Neuron (in vitro differentiated cells): ENCODE measurements at regions not wholly inside any gene's neighbourhood (a gene's known extent, or its start where the extent isn't known, plus 50 kb on each side); places are given as distances from the start of the nearest gene placed in this dataset.
"Not testable (repeated sequence)": the region's sequence is repeated elsewhere in the genome, so short reads cannot be mapped to it uniquely, and the experiment has no call there.

Experiments used
- H2AFZ ChIP-seq: one replicate; pipeline ENCODE4 v1.6.1; 2013; ENCODE audit warnings: low read depth, mild to moderate bottlenecking, inconsistent platforms, low read length, moderate library complexity
- H3K27me3 ChIP-seq: one replicate; pipeline ENCODE4 v1.6.1; 2013; ENCODE audit warnings: low read length; ENCODE audit not compliant: insufficient read depth
- H3K36me3 ChIP-seq: one replicate; pipeline ENCODE4 v1.6.1; 2013; ENCODE audit warnings: low read length; ENCODE audit not compliant: insufficient read depth
- H3K4me1 ChIP-seq: one replicate; pipeline ENCODE4 v1.6.1; 2013; ENCODE audit warnings: low read length; ENCODE audit not compliant: insufficient read depth
- H3K4me3 ChIP-seq: 2 replicates; pipeline ENCODE4 v1.5.1; 2013; ENCODE audit warnings: mild to moderate bottlenecking, low read length, moderate library complexity
- H3K9me3 ChIP-seq: one replicate; pipeline ENCODE4 v1.6.1; 2013; ENCODE audit warnings: low read length

DNA sequence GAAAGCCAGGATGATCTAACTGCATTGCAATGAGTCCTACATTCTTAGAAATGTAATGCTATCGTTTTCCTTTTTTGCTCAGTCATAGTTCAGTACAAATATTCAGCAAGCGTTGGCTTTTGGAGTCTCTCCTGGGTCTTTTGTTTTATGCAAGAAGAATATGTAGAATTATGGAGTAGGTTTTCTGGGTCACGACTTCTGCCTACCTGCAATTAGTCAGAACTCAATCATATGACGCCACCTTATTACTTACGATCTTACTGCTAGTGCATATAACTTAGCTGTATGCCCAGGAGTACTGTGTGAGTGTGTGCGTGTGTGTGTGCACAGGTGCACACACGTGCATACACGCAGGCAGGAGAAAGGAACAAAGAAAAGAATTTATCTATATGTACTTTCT lies 640.2 kb downstream of the STK39 start:
- Histone ChIP-seq H2AFZ (no peak overlapping the region), H3K4me1 (peaks cover 8% of the 10 kb centered on the region), H3K27me3 (no peaks in the 10 kb centered on the region), H3K4me3 (no peak overlapping the region), H3K9me3 (no peaks in the 10 kb centered on the region), H3K36me3 (no peaks in the 10 kb centered on the region)

DNA sequence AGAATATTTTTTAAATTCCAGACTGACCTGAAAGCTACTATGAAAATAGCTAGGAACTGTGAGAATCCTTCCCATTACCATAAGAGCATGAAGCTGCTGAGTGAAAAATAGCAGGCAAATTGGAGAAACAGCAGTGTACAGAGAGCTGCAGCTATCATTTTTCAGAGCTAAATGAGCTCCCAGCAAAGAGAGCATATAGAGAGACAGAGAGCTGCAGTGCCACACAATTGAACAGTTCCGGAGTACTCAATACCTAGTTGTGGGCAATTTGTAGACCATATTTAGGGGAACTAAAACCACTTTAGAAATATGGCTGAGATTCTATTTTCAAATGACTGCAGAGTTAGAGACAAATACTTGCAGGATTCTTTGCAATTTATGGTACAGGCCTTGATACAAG lies 645.3 kb downstream of the STK39 start:
- Histone ChIP-seq H3K27me3 (no peaks in the 10 kb centered on the region), H2AFZ (no peak overlapping the region)

DNA sequence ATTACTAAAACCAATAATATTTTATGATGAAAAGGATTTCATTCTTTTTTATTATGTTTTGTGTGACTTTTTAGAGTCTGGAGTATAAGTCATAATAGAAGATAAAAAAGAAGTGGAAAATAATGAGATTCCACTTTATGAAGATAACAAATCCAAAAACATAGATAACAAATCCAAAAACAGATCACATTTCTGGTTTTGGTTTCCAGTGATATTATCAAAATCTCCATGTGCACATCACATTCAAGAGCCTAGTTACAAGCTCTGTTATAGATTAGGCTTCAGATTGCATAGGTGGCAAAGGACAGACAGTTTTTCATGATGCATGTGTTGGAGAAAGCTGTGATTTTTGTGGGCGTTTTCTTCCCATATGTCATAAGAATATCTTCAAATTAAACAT lies 648.2 kb downstream of the STK39 start:
- H3K9me3 ChIP-seq, result no peaks in the 10 kb centered on the region
- H3K4me3 ChIP-seq, result no peak overlapping the region

More for the DNA sequence above, 645.3 kb downstream of the STK39 start:
- no peaks in the 10 kb centered on the region for H3K4me1 ChIP-seq
- no peaks in the 10 kb centered on the region for H3K9me3 ChIP-seq
- no peak overlapping the region for H3K4me3 ChIP-seq
- no peaks in the 10 kb centered on the region for H3K36me3 ChIP-seq

DNA sequence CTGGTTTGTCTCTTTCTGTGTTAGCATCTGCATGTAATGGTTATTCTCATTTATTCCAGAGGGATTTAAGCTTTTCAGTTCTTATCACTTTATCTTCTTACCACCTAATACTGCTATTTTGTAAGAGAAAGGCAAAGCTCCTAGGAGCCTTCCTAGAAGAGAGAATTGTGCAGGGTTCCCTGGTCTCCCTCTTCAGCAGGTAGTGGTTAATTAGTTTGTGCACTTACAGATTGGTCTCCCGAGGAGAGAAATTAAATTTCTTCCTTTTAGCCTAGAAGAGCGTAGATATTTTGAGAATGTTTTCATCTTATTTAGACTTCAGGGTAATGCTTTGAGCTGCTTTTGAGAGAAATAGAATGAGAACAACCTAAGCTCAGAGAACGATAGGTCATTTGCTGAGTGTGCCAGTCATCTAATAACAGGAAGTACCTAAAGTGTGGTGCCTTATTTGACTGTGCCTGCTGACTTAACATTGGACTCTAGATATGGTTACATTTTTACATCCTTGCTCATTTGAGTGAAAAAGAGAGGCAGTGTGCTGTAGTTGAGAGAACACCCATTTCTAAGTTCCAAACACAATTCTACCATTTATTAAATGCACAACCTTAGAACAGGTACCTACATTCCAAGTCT lies 651.4 kb downstream of the STK39 start:
- no peaks in the 10 kb centered on the region for H3K27me3 ChIP-seq
- no peak overlapping the region for H3K4me3 ChIP-seq
- peak overlapping the region; percentile 70 for H2AFZ ChIP-seq
- no peaks in the 10 kb centered on the region for H3K9me3 ChIP-seq
- H3K4me1 ChIP-seq, result peaks cover 20% of the 10 kb centered on the region
- H3K36me3 ChIP-seq, result no peaks in the 10 kb centered on the region

More for the DNA sequence above, 648.2 kb downstream of the STK39 start:
- no peaks in the 10 kb centered on the region for H3K36me3 ChIP-seq
- no peaks in the 10 kb centered on the region for H3K27me3 ChIP-seq
- H3K4me1 ChIP-seq, result peaks cover 11% of the 10 kb centered on the region
- no peak overlapping the region for H2AFZ ChIP-seq

DNA sequence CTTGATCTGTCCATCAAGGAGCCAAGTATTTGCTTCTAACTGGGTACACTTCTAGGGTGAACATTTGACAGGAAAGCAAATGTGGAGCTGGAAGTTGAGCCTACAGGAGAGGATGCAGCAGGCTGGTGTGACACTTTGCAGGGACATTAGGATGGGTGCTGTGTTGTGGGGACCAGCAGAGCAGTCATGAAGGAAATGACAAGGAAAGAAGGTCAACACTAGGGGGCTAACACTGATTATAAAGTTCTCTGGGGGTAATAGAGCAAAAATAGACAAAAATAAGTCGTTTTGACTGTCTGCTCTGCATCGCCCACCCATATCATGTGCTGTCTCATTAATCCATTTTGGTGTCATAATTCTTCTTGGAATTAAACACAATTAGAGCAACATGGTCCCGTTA lies 652.4 kb downstream of the STK39 start:
- Histone ChIP-seq H3K4me1 (peaks cover 20% of the 10 kb centered on the region), H3K4me3 (no peak overlapping the region), H3K27me3 (no peaks in the 10 kb centered on the region)

DNA sequence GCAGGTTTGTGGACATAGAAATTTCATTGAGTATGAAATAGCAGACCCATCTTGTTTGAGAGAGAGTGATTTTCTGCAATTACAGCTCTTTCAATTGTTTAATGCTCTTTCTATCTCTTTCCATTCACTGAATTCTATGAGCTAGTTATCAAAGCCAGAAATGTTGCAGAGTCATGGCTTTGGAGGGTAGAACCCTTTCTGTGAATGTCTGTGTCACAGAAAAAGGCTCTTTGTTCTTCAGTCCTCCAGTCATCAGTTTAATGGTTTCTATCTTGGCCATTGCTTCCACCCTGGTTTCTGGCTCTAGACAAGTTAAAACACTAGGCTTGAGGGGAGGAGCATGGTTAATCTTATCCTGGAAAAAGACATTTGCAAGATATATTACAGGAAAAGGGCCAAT lies 655.0 kb downstream of the STK39 start:
- Histone ChIP-seq H3K4me1 (peaks cover 20% of the 10 kb centered on the region), H2AFZ (no peak overlapping the region), H3K4me3 (no peak overlapping the region), H3K9me3 (no peaks in the 10 kb centered on the region), H3K27me3 (no peaks in the 10 kb centered on the region), H3K36me3 (no peaks in the 10 kb centered on the region)

More for the DNA sequence above, 652.4 kb downstream of the STK39 start:
- no peak overlapping the region for H2AFZ ChIP-seq
- H3K36me3 ChIP-seq, result no peaks in the 10 kb centered on the region
- no peaks in the 10 kb centered on the region for H3K9me3 ChIP-seq

DNA sequence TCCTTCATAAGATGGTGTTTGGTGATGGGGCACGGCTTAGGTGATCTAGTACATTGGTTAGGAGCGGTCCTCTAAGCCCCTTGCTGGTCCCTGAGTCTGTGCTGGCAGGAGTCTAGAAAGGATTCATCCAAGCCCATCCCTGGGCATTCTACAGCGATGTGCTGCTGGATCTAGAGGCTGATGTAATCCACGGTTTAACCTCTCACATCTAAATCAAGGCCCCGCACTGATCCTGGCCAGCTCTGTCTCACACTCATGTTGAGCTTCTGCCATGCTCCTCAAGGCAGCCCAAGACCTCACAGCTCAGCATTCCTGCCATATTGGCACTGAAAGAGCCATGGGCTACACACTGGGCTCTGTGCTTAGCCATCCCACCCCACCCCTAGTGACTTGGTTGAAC lies 664.8 kb downstream of the STK39 start:
- Histone ChIP-seq H2AFZ (no peak overlapping the region), H3K4me1 (no peaks in the 10 kb centered on the region), H3K9me3 (no peaks in the 10 kb centered on the region), H3K27me3 (no peaks in the 10 kb centered on the region), H3K4me3 (no peak overlapping the region), H3K36me3 (no peaks in the 10 kb centered on the region)

DNA sequence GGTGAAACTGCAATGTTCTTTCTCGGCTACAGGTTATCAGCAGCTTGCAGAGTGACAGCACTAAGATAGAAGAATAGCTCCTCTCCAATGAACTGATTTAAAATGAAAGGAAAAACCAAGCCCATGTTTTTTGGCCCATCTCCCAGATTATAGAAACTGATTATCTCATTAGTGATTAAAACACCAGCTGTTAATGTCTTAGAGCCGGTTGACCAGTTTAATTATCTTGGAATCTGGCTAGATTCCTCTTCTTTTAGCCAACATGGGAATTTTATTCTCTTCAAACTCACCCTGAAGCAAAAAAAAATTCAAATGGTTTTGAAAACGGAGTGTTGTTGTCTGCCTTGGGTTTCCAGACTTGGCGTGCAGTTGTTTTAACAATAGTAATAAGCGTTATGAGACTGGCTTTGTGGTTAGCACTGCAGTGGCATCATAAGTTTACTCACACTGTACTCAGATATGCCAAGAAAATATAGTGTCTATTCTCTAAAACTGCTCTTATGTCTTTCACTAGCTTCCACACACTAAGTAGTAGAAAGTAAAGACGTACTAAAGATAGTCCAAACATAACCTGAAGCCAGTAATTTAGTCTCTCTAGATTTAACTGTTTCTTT lies 665.3 kb downstream of the STK39 start:
- no peak overlapping the region for H3K4me3 ChIP-seq
- H3K9me3 ChIP-seq, result no peaks in the 10 kb centered on the region
- no peak overlapping the region for H2AFZ ChIP-seq
- no peaks in the 10 kb centered on the region for H3K4me1 ChIP-seq
- H3K36me3 ChIP-seq, result no peaks in the 10 kb centered on the region
- H3K27me3 ChIP-seq, result no peaks in the 10 kb centered on the region

DNA sequence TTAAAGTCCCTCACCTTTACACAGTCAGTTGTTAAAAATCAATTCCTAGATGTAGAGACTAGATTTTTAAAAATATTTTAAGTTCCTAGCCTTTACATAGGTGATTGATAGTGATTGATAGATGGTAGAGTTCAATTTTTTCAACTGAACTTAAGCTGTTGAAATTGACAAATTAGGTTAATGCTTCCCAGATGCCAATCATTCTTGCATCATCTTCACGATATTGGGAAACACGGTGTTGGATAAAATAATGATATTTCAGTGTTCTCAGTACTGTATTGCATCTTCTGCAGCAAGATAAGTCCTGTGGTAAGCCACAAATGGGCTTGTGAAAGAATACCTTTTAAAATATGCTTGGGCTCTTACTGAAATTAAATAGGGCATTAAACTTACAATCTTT lies 667.6 kb downstream of the STK39 start:
- Histone ChIP-seq H3K36me3 (no peaks in the 10 kb centered on the region), H3K27me3 (no peaks in the 10 kb centered on the region), H2AFZ (no peak overlapping the region), H3K4me3 (no peak overlapping the region), H3K9me3 (no peaks in the 10 kb centered on the region), H3K4me1 (no peaks in the 10 kb centered on the region)

DNA sequence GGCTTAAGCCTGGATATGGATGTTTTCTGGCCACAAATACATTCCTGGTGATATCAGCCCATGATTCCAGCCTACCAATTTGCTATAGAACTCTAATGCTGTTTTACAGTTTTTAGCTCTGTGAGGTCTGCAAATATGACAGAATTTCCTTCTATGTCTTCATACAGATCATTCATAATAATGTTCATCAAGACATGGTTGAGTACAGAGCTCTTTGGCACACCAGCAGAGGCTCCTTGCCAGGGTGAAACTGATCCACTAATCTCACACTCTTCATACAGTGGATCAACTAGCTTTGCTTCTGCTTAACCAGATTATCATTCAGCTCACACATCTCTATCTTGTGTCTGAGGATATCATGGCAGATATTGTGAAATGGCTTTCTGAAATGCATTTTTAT lies 672.1 kb downstream of the STK39 start:
- Histone ChIP-seq H3K36me3 (no peaks in the 10 kb centered on the region), H3K9me3 (no peaks in the 10 kb centered on the region), H3K4me1 (no peaks in the 10 kb centered on the region), H2AFZ (no peak overlapping the region), H3K4me3 (no peak overlapping the region), H3K27me3 (no peaks in the 10 kb centered on the region)

DNA sequence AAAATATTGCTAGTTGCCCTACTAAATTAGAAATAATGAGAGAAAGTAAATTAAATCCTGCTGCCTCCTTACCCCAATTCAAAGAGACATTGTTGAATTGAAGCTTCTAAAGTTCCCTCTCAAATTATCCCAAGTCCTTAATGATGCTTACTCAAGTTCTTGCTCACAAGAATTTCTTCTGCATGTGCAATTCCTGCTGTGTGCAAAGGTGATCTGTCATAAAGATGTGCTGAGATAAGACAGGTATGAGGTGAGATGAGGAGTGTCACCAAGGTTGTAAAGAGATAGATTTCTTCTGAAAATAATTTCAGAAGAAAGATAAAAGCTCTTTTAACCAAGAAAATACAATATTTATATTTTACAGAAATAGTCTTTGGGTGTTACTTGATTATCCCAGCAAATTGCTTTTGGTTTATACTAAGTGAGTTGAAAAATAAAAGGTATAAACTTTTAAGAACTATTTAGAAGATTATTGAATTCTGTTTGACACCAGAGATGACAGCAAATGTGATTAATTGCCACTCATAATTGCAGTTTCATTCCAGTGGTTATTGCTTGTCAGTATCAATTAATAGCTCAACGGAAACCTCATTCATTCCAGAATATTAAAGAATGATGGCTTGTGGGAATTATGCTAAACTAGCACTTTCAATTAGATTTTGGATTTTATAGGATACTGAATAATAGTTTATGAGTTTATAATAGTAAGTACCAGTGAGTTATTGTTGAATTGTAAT lies 674.3 kb downstream of the STK39 start:
- H3K36me3 ChIP-seq, result no peaks in the 10 kb centered on the region
- no peak overlapping the region for H3K4me3 ChIP-seq
- no peak overlapping the region for H2AFZ ChIP-seq
- H3K9me3 ChIP-seq, result no peaks in the 10 kb centered on the region
- H3K4me1 ChIP-seq, result no peaks in the 10 kb centered on the region
- no peaks in the 10 kb centered on the region for H3K27me3 ChIP-seq

DNA sequence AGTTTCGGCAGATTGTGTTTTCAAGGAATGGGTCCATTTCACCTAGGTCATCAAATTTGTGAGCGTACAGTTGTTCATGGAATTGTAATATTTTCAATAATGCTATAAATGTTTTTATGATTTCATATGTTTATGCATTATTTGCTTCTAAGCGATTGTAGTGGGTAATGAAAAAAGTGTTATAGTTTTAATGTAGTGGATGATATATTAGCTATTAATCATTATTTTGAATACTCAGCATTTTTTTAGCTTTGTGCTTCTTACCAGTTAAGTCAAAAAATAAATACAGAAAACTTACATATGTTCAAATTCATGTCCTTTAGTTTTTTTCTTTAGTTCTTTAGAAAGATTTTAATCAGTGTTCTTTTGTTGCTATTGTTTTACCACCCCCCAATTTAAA lies 677.0 kb downstream of the STK39 start:
- H3K4me3 ChIP-seq, result no peak overlapping the region

DNA sequence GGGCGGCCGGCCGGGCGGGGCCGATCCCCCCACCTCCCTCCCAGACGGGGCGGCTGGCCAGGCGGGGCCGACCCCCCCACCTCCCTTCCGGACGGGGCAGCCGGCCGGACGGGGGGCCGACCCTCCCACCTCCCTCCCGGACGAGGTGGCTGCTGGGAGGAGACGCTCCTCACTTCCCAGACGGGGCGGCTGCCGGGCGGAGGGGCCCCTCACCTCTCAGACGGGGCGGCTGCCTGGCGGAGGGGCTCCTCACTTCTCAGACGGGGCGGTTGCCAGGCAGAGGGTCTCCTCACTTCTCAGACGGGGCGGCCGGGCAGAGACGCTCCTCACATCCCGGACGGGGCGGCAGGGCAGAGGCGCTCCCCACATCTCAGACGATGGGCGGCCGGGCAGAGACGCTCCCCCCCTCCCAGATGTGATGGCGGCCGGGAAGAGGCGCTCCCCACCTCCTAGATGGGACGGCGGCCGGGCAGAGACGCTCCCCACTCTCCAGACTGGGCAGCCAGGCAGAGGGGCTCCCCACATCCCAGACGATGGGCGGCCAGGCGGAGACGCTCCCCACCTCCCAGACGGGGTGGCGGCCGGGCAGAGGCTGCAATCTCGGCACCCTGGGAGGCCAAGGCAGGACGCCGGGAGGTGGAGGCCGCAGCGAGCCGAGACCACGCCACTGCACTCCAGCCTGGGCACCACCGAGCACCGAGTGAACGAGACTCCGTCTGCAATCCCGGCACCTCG lies 675.8 kb downstream of the XIRP2 start:
- H2AFZ ChIP-seq, H3K36me3 ChIP-seq, H3K27me3 ChIP-seq, H3K9me3 ChIP-seq, H3K4me1 ChIP-seq, H3K4me3 ChIP-seq: not testable (repeated sequence)

More for the DNA sequence above, 677.0 kb downstream of the STK39 start:
- no peaks in the 10 kb centered on the region for H3K4me1 ChIP-seq
- no peaks in the 10 kb centered on the region for H3K36me3 ChIP-seq
- no peaks in the 10 kb centered on the region for H3K9me3 ChIP-seq
- no peaks in the 10 kb centered on the region for H3K27me3 ChIP-seq
- H2AFZ ChIP-seq, result no peak overlapping the region
